ENCODE measurements at regions not wholly inside any gene's neighbourhood (a gene's known extent, or its start where the extent isn't known, plus 50 kb on each side); places are given as distances from the start of the nearest gene placed in this dataset.

- DNase-seq, result no peak
Measured at GRCh38 chr1:50358962-50359361, 64.3 kb downstream of the DMRTA2 start.

GRCh38 chr1:50357186-50357585 lies 66.1 kb downstream of the DMRTA2 start:
- no peak for DNase-seq

DNA sequence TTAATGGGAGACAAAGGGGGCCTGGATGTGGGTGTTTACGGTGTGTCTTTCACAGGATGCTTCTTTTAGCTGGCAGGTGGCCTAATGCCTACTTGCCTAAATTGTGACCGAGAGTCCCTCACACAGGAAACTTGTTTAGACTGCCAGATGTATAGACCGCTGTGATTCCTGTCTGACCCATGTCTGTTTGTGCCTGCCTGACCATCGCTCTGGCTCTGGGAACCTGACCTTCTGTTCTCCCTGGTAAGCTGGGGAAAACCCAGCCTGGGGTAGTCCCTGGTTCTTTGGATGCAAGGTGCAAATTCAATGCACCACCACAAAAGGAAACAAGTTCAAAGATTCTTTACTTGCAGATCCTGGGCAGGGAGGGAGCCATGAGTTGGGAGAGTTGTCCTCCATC lies 68.4 kb downstream of the DMRTA2 start:
- DNase-seq, result no peak

- DNase-seq, result no peak
Measured at GRCh38 chr1:50352428-50352827, 70.8 kb downstream of the DMRTA2 start.

DNA sequence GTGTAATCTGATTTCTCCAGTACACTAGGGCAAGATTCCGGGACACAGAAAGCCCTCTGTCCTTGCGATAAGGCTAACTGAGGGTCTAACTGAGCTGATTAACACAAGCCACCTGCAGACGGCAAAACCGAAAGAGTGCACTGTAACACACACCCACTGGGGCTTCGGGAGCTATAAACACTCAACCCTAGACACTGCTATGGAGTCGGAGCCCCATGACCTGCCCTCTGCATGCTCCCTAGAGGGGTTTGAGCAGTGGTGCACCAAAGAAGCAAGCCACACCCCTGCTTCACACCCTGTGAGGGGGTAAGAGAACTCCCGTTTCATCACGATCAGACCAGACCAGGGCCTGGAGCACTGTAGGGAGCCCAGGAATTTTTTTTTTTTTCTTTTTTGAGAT lies 72.4 kb downstream of the DMRTA2 start:
- no peak for DNase-seq

GRCh38 chr1:50350421-50350820 lies 72.8 kb downstream of the DMRTA2 start:
- no peak for DNase-seq

DNA sequence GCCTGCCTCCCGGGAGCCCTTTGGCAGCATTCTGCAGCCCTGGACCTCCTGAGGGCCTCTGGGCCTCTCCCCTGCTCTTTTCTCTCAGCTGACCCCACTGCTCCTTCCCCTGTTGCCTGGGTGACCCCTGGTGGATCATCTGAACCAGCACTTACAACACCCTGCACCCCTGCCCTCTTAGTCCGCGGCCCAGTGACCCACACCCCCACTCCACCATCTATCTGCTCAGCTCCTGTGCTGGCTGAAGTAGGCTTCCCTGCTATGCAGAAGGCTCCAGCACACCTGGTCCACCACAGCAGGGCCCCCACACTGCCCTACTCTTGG lies 74.0 kb downstream of the DMRTA2 start:
- no peak for DNase-seq

DNA sequence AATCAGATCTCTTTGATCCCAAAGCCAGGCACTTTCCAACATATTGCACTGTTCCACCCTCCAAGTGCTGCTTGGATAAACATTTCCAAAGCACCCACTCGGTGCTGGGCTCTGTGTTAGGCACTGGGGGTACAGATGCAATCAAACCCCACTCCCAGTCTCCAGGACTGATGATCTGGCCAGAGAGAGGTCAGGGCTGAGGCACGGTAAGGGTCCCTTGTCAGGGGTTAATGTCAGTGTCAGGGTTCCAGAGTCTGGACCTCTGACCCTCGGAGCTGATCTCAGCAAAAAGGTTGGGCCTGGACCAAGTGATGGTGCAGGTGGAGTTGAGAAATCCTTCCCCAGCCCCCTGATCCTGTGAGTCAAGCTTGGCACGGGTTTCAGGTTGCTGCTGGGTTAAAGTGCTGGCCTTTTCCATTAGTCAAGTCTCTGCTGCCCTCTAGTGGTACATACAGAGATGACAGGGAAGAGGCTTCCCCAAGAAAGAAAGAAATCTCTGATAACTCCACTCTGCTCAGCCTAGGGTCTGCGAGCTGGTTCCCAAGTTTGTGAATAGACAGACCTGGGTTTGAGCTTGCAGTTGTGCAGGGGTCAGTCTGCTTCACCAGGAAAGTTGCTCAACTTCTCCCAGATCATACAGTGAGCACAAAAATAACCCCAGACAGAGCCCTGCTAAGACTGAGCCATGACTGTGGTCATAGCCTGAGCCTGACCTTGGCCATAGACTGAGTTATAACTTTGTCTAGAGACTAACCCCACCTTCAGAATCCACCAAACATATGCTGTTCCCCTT lies 74.6 kb downstream of the DMRTA2 start:
- DNase-seq, result peak; percentile 95

DNA sequence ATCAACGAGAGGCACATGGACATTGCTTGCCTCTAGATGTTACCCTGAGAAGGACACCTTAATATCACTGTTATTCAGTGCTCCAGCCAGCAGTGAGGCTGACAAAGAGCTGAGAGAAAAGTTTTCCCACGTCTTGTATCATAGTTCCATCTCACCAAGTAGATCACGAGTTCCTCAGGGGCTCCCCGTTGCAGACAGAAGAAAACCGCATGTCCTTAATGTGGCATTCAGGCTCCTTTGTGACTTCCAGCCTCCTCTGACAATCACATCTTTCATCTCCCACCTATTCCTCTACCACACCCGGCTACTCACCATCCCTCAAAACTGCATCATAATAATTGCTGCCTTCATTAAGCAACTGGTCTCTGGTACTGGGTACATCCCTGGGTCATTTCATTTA lies 75.3 kb downstream of the DMRTA2 start:
- DNase-seq, result no peak

- no peak for DNase-seq
Measured at GRCh38 chr1:50346621-50347020, 76.6 kb downstream of the DMRTA2 start.

GRCh38 chr1:50343323-50343722 lies 79.9 kb downstream of the DMRTA2 start:
- peak; percentile 79 for DNase-seq

DNA sequence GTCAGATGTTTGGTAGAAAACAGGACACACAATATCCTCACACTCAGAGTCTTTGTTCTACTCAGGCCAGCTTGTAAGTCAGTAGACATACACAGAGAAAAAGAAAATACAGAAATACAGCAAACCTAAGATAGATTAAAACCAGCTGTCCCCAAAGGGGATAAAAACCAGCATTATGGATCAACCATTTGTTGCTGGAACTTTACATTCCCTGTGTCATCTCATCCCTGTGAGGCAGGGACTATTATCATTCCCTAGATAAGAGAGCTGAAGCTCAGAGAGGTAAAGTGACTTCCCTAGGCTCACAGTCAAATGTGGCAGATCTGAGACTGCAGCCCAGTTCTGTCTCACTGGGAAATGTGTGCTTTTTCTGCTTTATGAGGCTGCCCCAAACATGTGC lies 80.7 kb downstream of the DMRTA2 start:
- no peak for DNase-seq

- DNase-seq, result no peak
Measured at GRCh38 chr1:50335036-50335435, 88.2 kb downstream of the DMRTA2 start.

DNA sequence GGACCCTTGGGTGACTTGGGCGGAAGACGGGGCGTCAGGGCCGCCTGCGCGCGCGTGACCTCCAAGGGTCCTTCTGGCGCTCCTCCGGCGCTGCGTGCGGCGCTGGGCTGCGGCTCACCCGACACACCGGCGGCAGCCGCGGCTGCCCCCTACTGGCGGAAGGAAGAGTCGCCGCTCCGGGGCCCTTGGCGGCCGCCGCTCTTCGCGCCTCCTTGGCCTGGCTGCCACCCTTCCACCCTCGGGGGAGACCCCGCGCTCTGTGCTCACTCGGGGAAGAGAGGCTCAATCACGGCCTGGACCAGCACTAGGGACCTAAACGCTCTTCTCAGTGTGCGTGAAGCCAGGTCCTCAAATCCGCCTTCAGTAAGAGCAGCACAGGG lies 89.7 kb downstream of the DMRTA2 start:
- no peak for DNase-seq

DNA sequence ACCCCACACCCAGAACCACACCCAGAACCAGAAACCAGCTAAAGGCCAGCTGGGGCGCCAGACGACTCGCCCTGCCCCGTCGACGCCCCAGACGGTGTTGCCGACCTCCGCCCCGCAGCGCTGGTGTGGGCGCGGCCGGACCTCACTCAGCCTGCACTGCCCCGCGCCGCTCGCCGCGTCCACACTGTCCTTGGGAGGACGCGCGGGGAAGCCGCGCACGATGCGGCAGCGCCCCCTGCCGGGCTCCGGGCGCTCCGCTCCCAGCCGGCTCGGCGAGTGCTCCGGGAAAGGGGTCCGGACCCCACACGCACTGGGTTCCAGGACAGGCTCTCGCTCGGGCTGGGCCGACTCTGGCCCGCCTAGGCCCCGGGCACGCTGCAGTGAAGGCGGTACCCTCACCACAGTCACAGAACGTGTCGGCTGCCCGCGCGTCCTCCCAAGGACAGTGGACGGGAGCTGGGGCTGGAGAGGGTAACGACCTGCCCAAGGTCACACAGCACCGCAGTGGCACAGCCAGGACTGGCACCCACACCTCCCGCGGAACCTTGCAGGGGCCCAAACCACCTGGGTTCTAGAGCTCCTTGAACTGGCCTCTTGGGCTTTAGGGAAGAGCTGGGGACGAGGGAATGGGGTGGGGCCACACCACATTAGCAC lies 90.2 kb downstream of the DMRTA2 start:
- DNase-seq, result peak; percentile 54

- DNase-seq, result peak; percentile 39
Measured at GRCh38 chr1:50329332-50329932, 93.8 kb downstream of the DMRTA2 start.

GRCh38 chr1:50328552-50328951 lies 94.7 kb downstream of the DMRTA2 start:
- DNase-seq, result no peak

GRCh38 chr1:50326026-50326425 lies 97.2 kb downstream of the DMRTA2 start:
- no peak for DNase-seq

- no peak for DNase-seq
Measured at GRCh38 chr1:50322579-50322978, 100.7 kb downstream of the DMRTA2 start.

DNA sequence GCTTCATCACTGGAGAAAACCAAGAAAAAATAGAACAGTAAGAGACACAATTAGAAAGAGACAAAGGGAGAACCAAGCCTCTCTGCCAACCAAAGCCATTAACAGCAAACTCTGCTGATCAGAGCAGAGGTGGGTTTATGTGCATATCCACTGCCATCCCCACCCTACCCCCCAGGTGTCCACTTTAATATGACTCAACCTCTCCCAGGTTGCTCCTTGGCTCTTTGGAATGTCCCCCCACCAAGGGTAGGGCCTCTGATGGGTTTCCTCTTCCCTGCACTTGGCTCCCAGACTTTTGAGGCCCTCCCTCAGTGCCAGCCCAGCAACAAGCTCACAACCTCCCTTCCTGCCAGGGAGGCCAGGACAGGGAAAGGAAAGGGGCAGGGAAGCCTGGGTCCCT lies 104.8 kb downstream of the DMRTA2 start:
- DNase-seq, result no peak

- DNase-seq, result no peak
Measured at GRCh38 chr1:50308878-50309277, 114.4 kb downstream of the DMRTA2 start.

DNA sequence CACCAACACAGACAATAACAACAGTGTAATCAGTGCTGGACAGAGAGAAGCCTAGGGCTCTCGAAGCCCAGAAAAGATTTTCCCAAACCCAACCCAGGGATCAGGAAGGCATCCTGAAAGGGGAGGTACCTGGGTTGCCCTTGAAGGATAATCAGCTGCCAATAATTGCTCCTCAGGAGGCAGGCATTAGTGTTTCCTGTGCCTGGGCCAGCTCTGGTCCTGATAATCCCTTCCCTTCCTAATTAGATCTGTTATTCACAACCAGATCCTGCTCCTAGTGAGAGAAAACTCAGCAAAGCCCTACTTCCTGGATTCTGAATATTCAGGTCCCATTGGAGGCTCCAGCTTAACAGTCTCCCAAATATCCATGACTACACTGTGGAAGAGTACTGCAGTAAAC lies 117.4 kb downstream of the DMRTA2 start:
- no peak for DNase-seq

DNA sequence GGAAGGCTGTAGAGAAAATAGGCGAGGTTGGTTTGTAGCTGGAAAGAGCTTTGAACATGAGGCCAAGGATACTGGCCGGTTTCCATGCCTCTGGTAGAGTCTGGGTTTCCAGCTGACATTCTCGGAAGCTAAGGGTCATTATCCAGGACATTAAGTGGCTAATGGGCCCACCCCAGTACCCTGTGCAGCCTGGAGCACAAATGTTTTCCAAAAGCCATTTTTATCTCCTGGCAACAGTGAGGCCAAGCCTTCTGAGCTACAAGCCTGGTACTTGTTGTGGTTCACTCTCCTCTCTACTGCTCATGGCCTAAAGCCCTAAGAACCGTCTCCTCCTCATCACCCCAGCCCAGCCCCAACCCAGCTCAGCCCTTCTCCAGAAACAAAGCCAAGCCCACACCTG lies 122.9 kb downstream of the DMRTA2 start:
- no peak for DNase-seq

DNA sequence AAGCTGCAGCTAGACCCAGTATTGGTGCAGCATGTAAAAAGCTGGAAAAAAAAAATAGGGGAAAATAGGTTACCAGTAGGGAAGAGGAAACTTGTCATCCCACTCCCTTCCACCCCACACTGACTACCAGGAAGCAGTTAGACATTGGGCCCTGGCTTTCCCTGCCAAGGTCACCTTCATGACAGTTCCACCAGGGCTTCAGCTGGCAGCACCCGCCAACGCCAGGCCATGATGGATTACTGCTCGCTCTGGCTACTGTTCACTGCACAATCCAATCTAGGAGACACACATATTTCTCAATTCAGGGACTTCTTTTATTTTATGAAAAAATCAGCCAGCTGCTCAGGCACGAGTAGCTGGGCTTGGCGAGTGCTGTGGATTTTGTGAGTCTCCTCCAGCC lies 127.7 kb downstream of the DMRTA2 start:
- DNase-seq, result no peak

- DNase-seq, result no peak
Measured at GRCh38 chr1:50292276-50292675, 131.0 kb downstream of the DMRTA2 start.

Data from NCI-H2029 treated with DMSO at 0.1 percent for 48 hours (cell line).